Suprapubic skin (tissue), 4 donors: ENCODE measurements at regions not wholly inside any gene's neighbourhood (a gene's known extent, or its start where the extent isn't known, plus 50 kb on each side); places are given as distances from the start of the nearest gene placed in this dataset.

Source experiments
- POLR2A ChIP-seq, 2 donors: fragments of 450-650 bp; IDR thresholded peaks; one replicate each; pipeline ENCODE4 v1.6.1; 2017; ENCODE audit warnings: antibody characterized with exemption in 2 of 2, mild to moderate bottlenecking in 2 of 2, moderate library complexity in 2 of 2
- POLR2AphosphoS5 ChIP-seq, 3 donors: sonication (generic); formaldehyde crosslinking; IDR thresholded peaks; one replicate each; pipeline ENCODE4 v1.6.1; 2017; ENCODE audit warnings: antibody characterized with exemption in 3 of 3
- TF ChIP-seq, protein P1 (sequence below), 2 donors: fragments of 200-600 bp in 1 of 2; fragments of 450-650 bp in 1 of 2; sonication (generic) in 1 of 2; IDR thresholded peaks; one replicate each; pipeline ENCODE4 v1.5.1; 2016 to 2019; ENCODE audit warnings: antibody characterized with exemption in 2 of 2, mild to moderate bottlenecking in 1 of 2, moderate library complexity in 1 of 2

- TF ChIP-seq POLR2AphosphoS5 (IDR thresholded peaks at IDR 0.05) (no peak), POLR2A (IDR thresholded peaks at IDR 0.05) (no peak)
- TF ChIP-seq, protein P1, sequence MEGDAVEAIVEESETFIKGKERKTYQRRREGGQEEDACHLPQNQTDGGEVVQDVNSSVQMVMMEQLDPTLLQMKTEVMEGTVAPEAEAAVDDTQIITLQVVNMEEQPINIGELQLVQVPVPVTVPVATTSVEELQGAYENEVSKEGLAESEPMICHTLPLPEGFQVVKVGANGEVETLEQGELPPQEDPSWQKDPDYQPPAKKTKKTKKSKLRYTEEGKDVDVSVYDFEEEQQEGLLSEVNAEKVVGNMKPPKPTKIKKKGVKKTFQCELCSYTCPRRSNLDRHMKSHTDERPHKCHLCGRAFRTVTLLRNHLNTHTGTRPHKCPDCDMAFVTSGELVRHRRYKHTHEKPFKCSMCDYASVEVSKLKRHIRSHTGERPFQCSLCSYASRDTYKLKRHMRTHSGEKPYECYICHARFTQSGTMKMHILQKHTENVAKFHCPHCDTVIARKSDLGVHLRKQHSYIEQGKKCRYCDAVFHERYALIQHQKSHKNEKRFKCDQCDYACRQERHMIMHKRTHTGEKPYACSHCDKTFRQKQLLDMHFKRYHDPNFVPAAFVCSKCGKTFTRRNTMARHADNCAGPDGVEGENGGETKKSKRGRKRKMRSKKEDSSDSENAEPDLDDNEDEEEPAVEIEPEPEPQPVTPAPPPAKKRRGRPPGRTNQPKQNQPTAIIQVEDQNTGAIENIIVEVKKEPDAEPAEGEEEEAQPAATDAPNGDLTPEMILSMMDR (IDR thresholded peaks at IDR 0.05): no peak
Observed at GRCh38 chr2:139457873-139458272, 677.7 kb upstream of the NXPH2 start.
